Peyer's patch (tissue), 4 donors: ENCODE measurements at regions not wholly inside any gene's neighbourhood (a gene's known extent, or its start where the extent isn't known, plus 50 kb on each side); places are given as distances from the start of the nearest gene placed in this dataset.

ENCODE experiments used
- DNase-seq, 3 donors: peaks; one replicate each; pipeline ENCODE4 v3.0.0-alpha.2; 2017 to 2019
- H3K27ac ChIP-seq, 4 donors: fragments of 200-600 bp; sonication (generic); one replicate each; pipeline ENCODE4 v1.5.1; 2016 to 2019
- H3K27me3 ChIP-seq, 2 donors: fragments of 200-600 bp; sonication (generic); one replicate each; pipeline ENCODE4 v1.5.1; 2019
- H3K36me3 ChIP-seq, 3 donors: fragments of 200-600 bp; sonication (generic); one replicate each; pipeline ENCODE4 v1.5.1; 2016 to 2019
- H3K4me1 ChIP-seq, 4 donors: fragments of 200-600 bp; sonication (generic); one replicate each; pipeline ENCODE4 v1.5.1; 2016 to 2019
- H3K4me3 ChIP-seq, 4 donors: fragments of 200-600 bp; sonication (generic); 1 replicate in 3 of 4; 2 replicates in 1 of 4; pipeline ENCODE4 v1.5.1; 2016 to 2019; ENCODE audit warnings: mild to moderate bottlenecking in 1 of 4
- H3K9me3 ChIP-seq, 4 donors: fragments of 200-600 bp; sonication (generic); one replicate each; pipeline ENCODE4 v1.5.1; 2016 to 2019; ENCODE audit warnings: mild to moderate bottlenecking in 1 of 4
- POLR2A ChIP-seq, 2 donors: fragments of 450-650 bp; IDR thresholded peaks; one replicate each; pipeline ENCODE4 v1.5.1; 2017; ENCODE audit warnings: antibody characterized with exemption in 2 of 2, mild to moderate bottlenecking in 2 of 2, moderate library complexity in 2 of 2
- TF ChIP-seq, protein P1 (sequence below), 6 experiments: fragments of 450-650 bp in 4 of 6; fragments of 200-600 bp in 2 of 6; sonication (generic) in 1 of 6; IDR thresholded peaks; one replicate each; pipeline ENCODE4 v1.5.1; 2017 to 2019; ENCODE audit warnings: antibody characterized with exemption in 6 of 6, mild to moderate bottlenecking in 3 of 6, moderate library complexity in 1 of 6

DNA sequence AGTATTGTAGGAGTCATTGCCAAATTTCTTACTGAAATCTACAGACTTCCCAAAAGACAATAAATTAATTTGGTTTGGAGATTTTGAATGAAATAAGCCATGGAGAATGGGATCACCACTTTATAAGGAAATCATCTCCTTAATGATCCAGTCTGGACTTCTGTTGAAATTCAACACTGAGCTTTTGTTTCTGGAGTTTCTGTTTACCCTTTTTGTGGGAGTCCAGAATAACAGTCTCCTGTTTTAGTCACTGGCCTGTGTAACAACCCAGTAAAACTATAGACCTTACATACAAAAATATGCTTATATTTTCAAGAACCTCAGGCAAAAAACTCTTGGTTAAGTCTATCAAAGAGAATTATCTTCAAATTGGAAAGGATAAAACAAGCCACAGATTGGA lies 321.7 kb upstream of the PLET1 start:
- DNase-seq: no peak
- Histone ChIP-seq H3K27ac (no peak overlapping the region), H3K36me3 (no peaks in the 10 kb centered on the region), H3K4me1 (no peaks in the 10 kb centered on the region), H3K4me3 (no peak overlapping the region), H3K9me3 (no peaks in the 10 kb centered on the region), H3K27me3 (no peaks in the 10 kb centered on the region)
- TF ChIP-seq, protein P1, sequence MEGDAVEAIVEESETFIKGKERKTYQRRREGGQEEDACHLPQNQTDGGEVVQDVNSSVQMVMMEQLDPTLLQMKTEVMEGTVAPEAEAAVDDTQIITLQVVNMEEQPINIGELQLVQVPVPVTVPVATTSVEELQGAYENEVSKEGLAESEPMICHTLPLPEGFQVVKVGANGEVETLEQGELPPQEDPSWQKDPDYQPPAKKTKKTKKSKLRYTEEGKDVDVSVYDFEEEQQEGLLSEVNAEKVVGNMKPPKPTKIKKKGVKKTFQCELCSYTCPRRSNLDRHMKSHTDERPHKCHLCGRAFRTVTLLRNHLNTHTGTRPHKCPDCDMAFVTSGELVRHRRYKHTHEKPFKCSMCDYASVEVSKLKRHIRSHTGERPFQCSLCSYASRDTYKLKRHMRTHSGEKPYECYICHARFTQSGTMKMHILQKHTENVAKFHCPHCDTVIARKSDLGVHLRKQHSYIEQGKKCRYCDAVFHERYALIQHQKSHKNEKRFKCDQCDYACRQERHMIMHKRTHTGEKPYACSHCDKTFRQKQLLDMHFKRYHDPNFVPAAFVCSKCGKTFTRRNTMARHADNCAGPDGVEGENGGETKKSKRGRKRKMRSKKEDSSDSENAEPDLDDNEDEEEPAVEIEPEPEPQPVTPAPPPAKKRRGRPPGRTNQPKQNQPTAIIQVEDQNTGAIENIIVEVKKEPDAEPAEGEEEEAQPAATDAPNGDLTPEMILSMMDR (IDR thresholded peaks at IDR 0.05): no peak
- no peak for TF ChIP-seq POLR2A (IDR thresholded peaks at IDR 0.05)

DNA sequence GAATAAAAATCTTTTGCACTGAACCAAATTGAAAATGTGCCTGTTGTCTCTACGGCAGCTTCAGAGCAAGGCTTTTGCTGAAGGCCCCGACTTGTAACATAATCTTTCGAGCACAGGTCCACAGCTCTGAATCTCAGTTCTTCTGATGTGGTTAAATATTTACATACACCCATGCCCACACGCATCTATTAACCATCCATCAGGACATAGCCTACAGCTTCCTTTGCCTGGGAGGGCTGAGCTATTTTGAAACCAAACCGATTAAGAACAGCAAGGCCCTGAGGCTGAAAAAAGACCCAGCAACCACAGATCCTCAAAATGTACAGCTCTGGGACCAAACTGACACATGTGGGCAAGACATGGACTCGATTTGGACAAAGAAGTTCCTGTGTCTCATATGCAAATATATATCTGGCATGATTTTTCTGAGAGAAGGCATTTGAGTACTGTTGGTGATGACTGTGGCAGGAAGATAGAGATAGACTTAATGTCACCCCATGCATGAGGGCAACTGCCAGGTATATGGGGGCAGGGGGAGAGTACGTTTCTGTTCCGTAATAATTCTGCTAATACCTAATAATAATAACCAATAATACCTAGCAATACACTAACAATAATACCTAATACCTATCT lies 322.7 kb upstream of the PLET1 start:
- no peak for DNase-seq
- no peak overlapping the region for H3K27ac ChIP-seq
- H3K9me3 ChIP-seq: no peaks in the 10 kb centered on the region
- H3K27me3 ChIP-seq: no peaks in the 10 kb centered on the region
- no peaks in the 10 kb centered on the region for H3K36me3 ChIP-seq
- peaks cover 0 to 3% (median 0%) of the 10 kb centered on the region in 4 donors for H3K4me1 ChIP-seq
- TF ChIP-seq POLR2A (IDR thresholded peaks at IDR 0.05): no peak
- TF ChIP-seq, protein P1 (IDR thresholded peaks at IDR 0.05): no peak
- H3K4me3 ChIP-seq: no peak overlapping the region

DNA sequence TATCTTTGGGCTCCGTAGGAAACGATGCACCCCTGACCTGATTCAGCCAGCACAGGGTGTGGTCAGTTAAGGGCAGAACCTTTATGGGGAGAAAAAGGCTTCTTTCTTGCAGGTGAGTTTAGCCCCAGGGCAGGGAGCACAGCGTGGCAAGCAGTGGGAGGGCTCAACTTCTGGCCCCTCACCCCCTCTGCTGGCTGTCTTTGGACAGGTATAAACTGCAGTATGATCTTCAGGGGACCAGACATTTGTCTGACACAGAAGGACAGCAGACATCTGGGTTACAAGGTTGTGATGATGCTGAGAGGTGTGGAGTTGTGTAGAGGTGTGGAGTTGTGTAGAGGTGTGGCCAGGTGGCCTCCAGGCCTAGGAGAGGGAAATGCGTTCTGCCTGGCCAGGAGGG lies 324.0 kb upstream of the PLET1 start:
- H3K27me3 ChIP-seq: no peaks in the 10 kb centered on the region
- H3K4me3 ChIP-seq: no peak overlapping the region
- DNase-seq: no peak
- no peaks in the 10 kb centered on the region for H3K9me3 ChIP-seq
- H3K4me1 ChIP-seq: peaks cover 0 to 6% (median 0%) of the 10 kb centered on the region in 4 donors
- TF ChIP-seq POLR2A (IDR thresholded peaks at IDR 0.05): no peak
- TF ChIP-seq, protein P1 (IDR thresholded peaks at IDR 0.05): peak in 1 of 6 experiments; percentile 5
- H3K36me3 ChIP-seq: no peaks in the 10 kb centered on the region
- H3K27ac ChIP-seq: no peak overlapping the region

DNA sequence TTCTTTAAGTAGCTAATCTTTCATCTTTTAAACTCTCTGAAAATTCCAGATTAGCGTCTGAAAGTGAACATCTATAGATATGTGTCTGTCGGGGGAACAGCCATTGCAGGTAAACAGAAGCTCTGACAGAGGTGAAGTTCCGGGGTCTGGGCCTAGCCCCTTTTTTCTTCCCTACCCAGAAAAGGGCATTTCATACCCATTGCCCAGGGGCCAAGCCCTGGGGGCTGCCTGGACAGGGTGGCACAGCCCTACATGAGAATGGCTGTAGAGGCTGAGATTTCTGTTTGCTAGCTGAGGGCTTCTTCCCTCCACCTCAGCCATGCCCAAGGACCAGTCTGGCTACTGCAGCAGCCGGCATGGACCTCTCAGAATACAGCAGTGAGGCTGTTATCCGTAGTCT lies 327.0 kb upstream of the PLET1 start:
- no peak for DNase-seq
- Histone ChIP-seq H3K27me3 (no peaks in the 10 kb centered on the region), H3K9me3 (no peaks in the 10 kb centered on the region), H3K27ac (no peak overlapping the region), H3K4me1 (peaks cover 0 to 6% (median 0%) of the 10 kb centered on the region in 4 donors), H3K4me3 (no peak overlapping the region), H3K36me3 (no peaks in the 10 kb centered on the region)
- TF ChIP-seq, protein P1 (IDR thresholded peaks at IDR 0.05): no peak
- no peak for TF ChIP-seq POLR2A (IDR thresholded peaks at IDR 0.05)

DNA sequence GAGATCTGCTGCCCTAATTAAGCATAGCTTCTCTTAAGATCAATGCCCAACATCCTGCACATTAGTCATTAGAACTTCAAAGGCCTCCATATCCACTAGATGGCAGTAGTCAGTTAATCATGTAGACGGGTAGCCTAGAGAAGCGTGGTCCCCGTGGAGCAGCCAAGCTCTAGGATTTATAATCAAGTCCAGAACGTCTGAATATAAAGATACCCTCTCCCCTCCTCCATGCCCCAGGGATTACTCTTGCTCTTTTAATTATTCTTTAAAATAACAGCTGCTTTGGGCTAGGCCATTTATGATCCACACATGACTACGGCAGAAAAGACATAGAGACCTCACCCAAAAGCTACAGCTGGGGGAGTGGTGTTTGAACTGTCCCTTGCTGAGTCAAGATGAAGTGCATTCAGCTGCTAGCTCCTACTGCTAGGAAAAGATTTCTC lies 327.6 kb upstream of the PLET1 start:
- no peaks in the 10 kb centered on the region for H3K36me3 ChIP-seq
- H3K4me1 ChIP-seq: peaks cover 0 to 6% (median 0%) of the 10 kb centered on the region in 4 donors
- no peaks in the 10 kb centered on the region for H3K27me3 ChIP-seq
- H3K9me3 ChIP-seq: no peaks in the 10 kb centered on the region
- no peak overlapping the region for H3K4me3 ChIP-seq
- peak overlapping the region in 1 of 4 donors; percentile 48 for H3K27ac ChIP-seq
- DNase-seq: peak in 2 of 3 donors; percentile 26 to 67
- TF ChIP-seq, protein P1 (IDR thresholded peaks at IDR 0.05): peak in 4 of 6 experiments; percentile 56 to 71 (median 66)
- no peak for TF ChIP-seq POLR2A (IDR thresholded peaks at IDR 0.05)
